ENCODE measurements at regions not wholly inside any gene's neighbourhood (a gene's known extent, or its start where the extent isn't known, plus 50 kb on each side); places are given as distances from the start of the nearest gene placed in this dataset.

GRCh38 chr11:92678008-92678611 is 291.3 kb upstream of the MTNR1B start:
- TF ChIP-seq EP300 (IDR thresholded peaks at IDR 0.05; ENCODE audit: borderline replicate concordance) (no peak), USF1 (IDR thresholded peaks at IDR 0.05) (no peak), TAF1 (IDR thresholded peaks at IDR 0.05; ENCODE audit: low read depth) (no peak), NFIC (IDR thresholded peaks at IDR 0.05) (no peak), RAD21 (IDR thresholded peaks at IDR 0.05; ENCODE audit: low read depth) (no peak), FOXM1 (IDR thresholded peaks at IDR 0.05; ENCODE audit: borderline replicate concordance, low read depth) (no peak), YY1 (IDR thresholded peaks at IDR 0.05; ENCODE audit: low read depth) (no peak), REST (IDR thresholded peaks at IDR 0.05; ENCODE audit: low read depth) (no peak), TEAD4 (IDR thresholded peaks at IDR 0.05) (no peak), TCF12 (IDR thresholded peaks at IDR 0.05; ENCODE audit: low read depth) (no peak), ZBTB7A (IDR thresholded peaks at IDR 0.05; ENCODE audit: low read depth) (no peak), MAX (IDR thresholded peaks at IDR 0.05) (no peak), CREB1 (IDR thresholded peaks at IDR 0.05; ENCODE audit: low read depth) (no peak), CEBPB (IDR thresholded peaks at IDR 0.05) (no peak), EGR1 (IDR thresholded peaks at IDR 0.05) (no peak)

- TF ChIP-seq REST (IDR thresholded peaks at IDR 0.05; ENCODE audit: low read depth) (no peak), EGR1 (IDR thresholded peaks at IDR 0.05) (no peak)
Measured at GRCh38 chr11:92681586-92681985, 287.9 kb upstream of the MTNR1B start.

- no peak for TF ChIP-seq FOXM1 (IDR thresholded peaks at IDR 0.05; ENCODE audit: borderline replicate concordance, low read depth)
Measured at GRCh38 chr11:92682136-92682535, 287.3 kb upstream of the MTNR1B start.

- TF ChIP-seq EGR1 (IDR thresholded peaks at IDR 0.05): no peak
- TF ChIP-seq MAX (IDR thresholded peaks at IDR 0.05): no peak
Measured at GRCh38 chr11:92682952-92683351, 286.5 kb upstream of the MTNR1B start.

- TF ChIP-seq TEAD4 (IDR thresholded peaks at IDR 0.05): no peak
- TF ChIP-seq EP300 (IDR thresholded peaks at IDR 0.05; ENCODE audit: borderline replicate concordance): no peak
- no peak for TF ChIP-seq CREB1 (IDR thresholded peaks at IDR 0.05; ENCODE audit: low read depth)
Measured at GRCh38 chr11:92685049-92685448, 284.4 kb upstream of the MTNR1B start.

GRCh38 chr11:92687724-92688123 is 281.7 kb upstream of the MTNR1B start:
- TF ChIP-seq MAX (IDR thresholded peaks at IDR 0.05): no peak
- no peak for TF ChIP-seq EP300 (IDR thresholded peaks at IDR 0.05; ENCODE audit: borderline replicate concordance)
- TF ChIP-seq CEBPB (IDR thresholded peaks at IDR 0.05): no peak
- no peak for TF ChIP-seq CREB1 (IDR thresholded peaks at IDR 0.05; ENCODE audit: low read depth)
- no peak for TF ChIP-seq TCF12 (IDR thresholded peaks at IDR 0.05; ENCODE audit: low read depth)
- no peak for TF ChIP-seq ZBTB7A (IDR thresholded peaks at IDR 0.05; ENCODE audit: low read depth)
- no peak for TF ChIP-seq REST (IDR thresholded peaks at IDR 0.05; ENCODE audit: low read depth)
- no peak for TF ChIP-seq NFIC (IDR thresholded peaks at IDR 0.05)
- no peak for TF ChIP-seq EGR1 (IDR thresholded peaks at IDR 0.05)
- no peak for TF ChIP-seq FOXM1 (IDR thresholded peaks at IDR 0.05; ENCODE audit: borderline replicate concordance, low read depth)
- TF ChIP-seq TEAD4 (IDR thresholded peaks at IDR 0.05): no peak
- TF ChIP-seq TAF1 (IDR thresholded peaks at IDR 0.05; ENCODE audit: low read depth): no peak
- TF ChIP-seq YY1 (IDR thresholded peaks at IDR 0.05; ENCODE audit: low read depth): no peak
- no peak for TF ChIP-seq USF1 (IDR thresholded peaks at IDR 0.05)
- TF ChIP-seq RAD21 (IDR thresholded peaks at IDR 0.05; ENCODE audit: low read depth): no peak
